HUES64 (cell line): ENCODE measurements at regions not wholly inside any gene's neighbourhood (a gene's known extent, or its start where the extent isn't known, plus 50 kb on each side); places are given as distances from the start of the nearest gene placed in this dataset.
A peak's percentile ranks its signal among the peaks of the same experiment; 100 is the strongest.

Source experiments
- H3K27ac ChIP-seq: 2 replicates; pipeline ENCODE4 v1.7.0; 2013; ENCODE audit warnings: low read depth, low read length, inconsistent platforms
- H3K27me3 ChIP-seq: 2 replicates; pipeline ENCODE4 v1.6.1; 2013; ENCODE audit warnings: mild to moderate bottlenecking, low read length; ENCODE audit not compliant: insufficient read depth
- H3K36me3 ChIP-seq: 2 replicates; pipeline ENCODE4 v1.6.1; 2013; ENCODE audit warnings: mild to moderate bottlenecking, low read length; ENCODE audit not compliant: insufficient read depth
- H3K4me1 ChIP-seq: 2 replicates; pipeline ENCODE4 v1.6.1; 2013; ENCODE audit warnings: mild to moderate bottlenecking, low read length, moderate library complexity; ENCODE audit not compliant: insufficient read depth
- H3K4me3 ChIP-seq: 2 replicates; pipeline ENCODE4 v1.5.1; 2013; ENCODE audit warnings: mild to moderate bottlenecking, low read length, moderate library complexity
- H3K9ac ChIP-seq: 2 replicates; pipeline ENCODE4 v1.6.1; 2013; ENCODE audit warnings: mild to moderate bottlenecking, low read depth, low read length
- H3K9me3 ChIP-seq: 2 replicates; pipeline ENCODE4 v1.6.1; 2013; ENCODE audit warnings: low read depth, low read length; ENCODE audit not compliant: insufficient read depth
- WGBS: fragments of 150-250, 120-280 bp; methylation state at CpG from one replicate; pipeline ENCODE4 v1.1.7; 2013; ENCODE audit warnings: missing lambda C conversion rate; 5-methylcytosine and 5-hydroxymethylcytosine counted together

GRCh38 chr2:146450131-146450530, 1394.7 kb upstream of the ACVR2A start:
- WGBS = no CpG with 5 or more reads among the region's 2 CpGs

GRCh38 chr2:146444987-146445386, 1399.8 kb upstream of the ACVR2A start:
- H3K4me1 ChIP-seq = no peaks in the 10 kb centered on the region
- H3K27ac ChIP-seq = no peak overlapping the region
- H3K9ac ChIP-seq = no peak overlapping the region
- no peaks in the 10 kb centered on the region for H3K9me3 ChIP-seq
- H3K36me3 ChIP-seq = no peaks in the 10 kb centered on the region
- H3K27me3 ChIP-seq = no peaks in the 10 kb centered on the region
- H3K4me3 ChIP-seq = no peak overlapping the region

More at GRCh38 chr2:146450131-146450530, 1394.7 kb upstream of the ACVR2A start:
- no peak overlapping the region for H3K27ac ChIP-seq
- H3K9me3 ChIP-seq = no peaks in the 10 kb centered on the region
- no peaks in the 10 kb centered on the region for H3K27me3 ChIP-seq
- H3K9ac ChIP-seq = no peak overlapping the region
- H3K4me1 ChIP-seq = no peaks in the 10 kb centered on the region
- H3K36me3 ChIP-seq = no peaks in the 10 kb centered on the region
- H3K4me3 ChIP-seq = no peak overlapping the region

- H3K4me3 ChIP-seq = no peak overlapping the region
- no peaks in the 10 kb centered on the region for H3K36me3 ChIP-seq
- H3K9me3 ChIP-seq = no peaks in the 10 kb centered on the region
- no peak overlapping the region for H3K9ac ChIP-seq
- H3K27ac ChIP-seq = no peak overlapping the region
- no peaks in the 10 kb centered on the region for H3K4me1 ChIP-seq
- no peaks in the 10 kb centered on the region for H3K27me3 ChIP-seq
Observed at GRCh38 chr2:146444085-146444484, 1400.7 kb upstream of the ACVR2A start.

GRCh38 chr2:146438246-146438645, 1406.6 kb upstream of the ACVR2A start:
- H3K9ac ChIP-seq = no peak overlapping the region
- H3K9me3 ChIP-seq = no peaks in the 10 kb centered on the region
- H3K36me3 ChIP-seq = no peaks in the 10 kb centered on the region
- H3K27ac ChIP-seq = no peak overlapping the region
- H3K4me1 ChIP-seq = 0 out of 2 replicates have a peak, but pooled peaks cover 5% of the 10 kb centered on the region
- H3K4me3 ChIP-seq = no peak overlapping the region
- no peaks in the 10 kb centered on the region for H3K27me3 ChIP-seq

GRCh38 chr2:146437712-146438111, 1407.1 kb upstream of the ACVR2A start:
- WGBS = 55% methylated on average over 2 of the region's 2 CpGs
- H3K9me3 ChIP-seq = no peaks in the 10 kb centered on the region
- H3K4me1 ChIP-seq = 0 out of 2 replicates have a peak, but pooled peaks cover 5% of the 10 kb centered on the region
- no peaks in the 10 kb centered on the region for H3K36me3 ChIP-seq
- no peak overlapping the region for H3K4me3 ChIP-seq
- H3K27ac ChIP-seq = no peak overlapping the region
- no peak overlapping the region for H3K9ac ChIP-seq
- H3K27me3 ChIP-seq = no peaks in the 10 kb centered on the region

GRCh38 chr2:146433116-146433875, 1411.5 kb upstream of the ACVR2A start:
- no peak overlapping the region for H3K9ac ChIP-seq
- H3K4me1 ChIP-seq = 0 out of 2 replicates have a peak, but pooled peaks cover 5% of the 10 kb centered on the region
- H3K9me3 ChIP-seq = no peaks in the 10 kb centered on the region
- no peak overlapping the region for H3K27ac ChIP-seq
- no peaks in the 10 kb centered on the region for H3K36me3 ChIP-seq
- no peaks in the 10 kb centered on the region for H3K27me3 ChIP-seq
- no peak overlapping the region for H3K4me3 ChIP-seq
- WGBS = 97% methylated on average over 8 of the region's 8 CpGs

GRCh38 chr2:146429366-146429765, 1415.5 kb upstream of the ACVR2A start:
- Histone ChIP-seq H3K9me3 (no peaks in the 10 kb centered on the region), H3K4me3 (no peak overlapping the region), H3K36me3 (no peaks in the 10 kb centered on the region), H3K4me1 (no peaks in the 10 kb centered on the region), H3K27ac (no peak overlapping the region), H3K27me3 (no peaks in the 10 kb centered on the region), H3K9ac (no peak overlapping the region)

GRCh38 chr2:146417942-146418341, 1426.9 kb upstream of the ACVR2A start:
- 96% methylated on average over 2 of the region's 2 CpGs for WGBS
- Histone ChIP-seq H3K4me1 (peaks cover 18% of the 10 kb centered on the region), H3K9ac (no peak overlapping the region), H3K9me3 (no peaks in the 10 kb centered on the region), H3K4me3 (no peak overlapping the region), H3K27me3 (no peaks in the 10 kb centered on the region), H3K36me3 (no peaks in the 10 kb centered on the region), H3K27ac (no peak overlapping the region)

GRCh38 chr2:146415291-146415690, 1429.5 kb upstream of the ACVR2A start:
- H3K9ac ChIP-seq = no peak overlapping the region
- H3K27ac ChIP-seq = no peak overlapping the region; the same call in 1 of the 2 replicates
- H3K36me3 ChIP-seq = no peaks in the 10 kb centered on the region
- 92% methylated on average over 2 of the region's 2 CpGs for WGBS
- no peaks in the 10 kb centered on the region for H3K9me3 ChIP-seq
- no peak overlapping the region for H3K4me3 ChIP-seq
- peaks cover 18% of the 10 kb centered on the region for H3K4me1 ChIP-seq
- no peaks in the 10 kb centered on the region for H3K27me3 ChIP-seq

- Histone ChIP-seq H3K27me3 (no peaks in the 10 kb centered on the region), H3K4me1 (peaks cover 18% of the 10 kb centered on the region), H3K27ac (peak overlapping the region; percentile 18; the same call in 1 of the 2 replicates), H3K9ac (no peak overlapping the region), H3K36me3 (no peaks in the 10 kb centered on the region), H3K4me3 (no peak overlapping the region), H3K9me3 (no peaks in the 10 kb centered on the region)
- 90% methylated on average over 5 of the region's 5 CpGs for WGBS
Observed at GRCh38 chr2:146414456-146414855, 1430.4 kb upstream of the ACVR2A start.

GRCh38 chr2:146413086-146413610, 1431.7 kb upstream of the ACVR2A start:
- H3K27me3 ChIP-seq = no peaks in the 10 kb centered on the region
- no peak overlapping the region for H3K4me3 ChIP-seq
- WGBS = 94% methylated on average over 21 of the region's 22 CpGs
- no peak overlapping the region for H3K27ac ChIP-seq
- H3K9me3 ChIP-seq = no peaks in the 10 kb centered on the region
- no peak overlapping the region for H3K9ac ChIP-seq
- no peaks in the 10 kb centered on the region for H3K36me3 ChIP-seq
- H3K4me1 ChIP-seq = peaks cover 18% of the 10 kb centered on the region
